HG03571 (cell line): ENCODE measurements at regions not wholly inside any gene's neighbourhood (a gene's known extent, or its start where the extent isn't known, plus 50 kb on each side); places are given as distances from the start of the nearest gene placed in this dataset.
A peak's percentile ranks its signal among the peaks of the same experiment; 100 is the strongest.
"Not testable (repeated sequence)": the region's sequence is repeated elsewhere in the genome, so short reads cannot be mapped to it uniquely, and the experiment has no call there.

ENCODE experiments used
- ATAC-seq: cut with Tn5 transposase; IDR thresholded peaks from one replicate; pipeline ENCODE4 v1.9.1; 2021; ENCODE audit not compliant: unreplicated experiment

DNA sequence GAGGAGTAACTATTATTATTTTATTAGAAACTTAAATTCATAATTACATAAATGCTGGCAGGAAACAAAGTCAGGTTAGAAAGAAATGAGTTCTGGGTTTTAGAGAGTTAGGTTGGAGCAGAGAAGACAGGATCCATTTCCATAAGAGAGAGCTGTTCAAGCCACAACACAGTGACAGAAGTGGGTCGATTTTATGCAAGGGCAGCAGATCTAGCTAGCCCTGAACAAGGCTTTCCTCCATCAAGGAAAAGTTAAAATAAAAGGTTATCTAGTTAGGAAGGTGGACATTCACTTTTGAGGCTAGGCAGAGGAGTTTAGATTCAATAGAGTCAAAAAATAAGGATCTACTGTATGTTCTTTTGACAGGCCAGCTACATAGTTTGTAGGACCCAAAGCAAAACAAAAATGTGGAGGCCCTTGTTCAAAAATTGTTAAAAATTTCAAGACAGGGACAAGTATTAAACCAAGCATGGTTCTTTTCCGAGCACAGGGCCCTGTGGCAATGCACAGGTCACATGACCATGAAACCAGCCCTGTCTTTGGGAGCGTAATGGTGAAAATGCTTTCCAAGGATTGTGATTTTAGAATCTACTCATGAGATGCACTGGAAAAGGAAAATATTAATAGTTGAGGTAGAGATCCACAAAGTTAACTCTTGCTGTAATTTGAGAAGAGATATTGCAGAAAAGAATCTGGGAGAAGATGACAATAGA is 91.2 kb upstream of the CREB1 start:
- ATAC-seq = no peak

- not testable (repeated sequence) for ATAC-seq
Observed at GRCh38 chr2:207439881-207440280, 89.9 kb upstream of the CREB1 start.

GRCh38 chr2:207444756-207445155 is 85.0 kb upstream of the CREB1 start:
- no peak for ATAC-seq

DNA sequence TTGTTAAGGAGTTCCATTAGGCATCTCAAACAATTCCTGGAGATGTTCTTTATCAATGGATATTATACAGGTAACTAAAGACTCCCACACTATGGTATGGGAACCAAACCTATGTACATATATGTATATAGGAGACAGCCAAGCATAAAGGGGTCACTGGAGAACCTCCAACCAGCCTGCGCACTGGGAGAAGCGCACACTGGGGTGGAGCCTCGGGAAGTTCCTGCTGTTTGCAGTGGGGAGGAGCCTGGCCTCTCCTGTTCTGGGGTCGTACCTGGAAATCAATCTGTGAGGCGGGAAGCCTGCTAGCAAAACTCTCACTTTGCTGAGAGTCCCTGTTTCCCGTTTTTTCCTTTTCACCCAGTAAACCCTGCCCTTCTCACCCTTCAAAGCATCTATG is 83.1 kb upstream of the CREB1 start:
- no peak for ATAC-seq

- ATAC-seq = no peak
Observed at GRCh38 chr2:207448006-207448405, 81.8 kb upstream of the CREB1 start.

DNA sequence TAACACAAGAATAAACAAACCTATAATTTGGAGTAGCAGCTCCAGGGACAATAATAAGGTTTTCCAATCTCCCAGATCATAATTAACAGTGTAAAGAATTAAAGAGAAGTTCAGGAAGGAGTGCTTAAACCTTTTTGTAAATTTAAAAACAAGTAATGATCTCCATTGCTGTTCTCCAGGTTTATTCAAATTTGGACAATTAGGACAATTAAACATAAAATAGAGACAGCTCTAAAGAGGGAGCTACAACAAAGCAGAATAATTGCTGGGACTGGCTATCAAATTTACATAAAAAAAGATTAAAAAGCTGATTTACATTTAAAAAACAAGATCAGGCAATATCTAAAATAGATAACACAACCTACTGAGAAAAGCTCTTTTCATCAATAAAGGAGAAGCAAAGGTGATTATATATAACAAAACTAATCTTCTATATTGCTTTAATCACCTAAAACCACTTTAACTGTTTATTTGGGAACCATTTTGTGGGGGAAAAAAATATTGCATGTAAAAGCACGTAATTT is 80.1 kb upstream of the CREB1 start:
- no peak for ATAC-seq

DNA sequence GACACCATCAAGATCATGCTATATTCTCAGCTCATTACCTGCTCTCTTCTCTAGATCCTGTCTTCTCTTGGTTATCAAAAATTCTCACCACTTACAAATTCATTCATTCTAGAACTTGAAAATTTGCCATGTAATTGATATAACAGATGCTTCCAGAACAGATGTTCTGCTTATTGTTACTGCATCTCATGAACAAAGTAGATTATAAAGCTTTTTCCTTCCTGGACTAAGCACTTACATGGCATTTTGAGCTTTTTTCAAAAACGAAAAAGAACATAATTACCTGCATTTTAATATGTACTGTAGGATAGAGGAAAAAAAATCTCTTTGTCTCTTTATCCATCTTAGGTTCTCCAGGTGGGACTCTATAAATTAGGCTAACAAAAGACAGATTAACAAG is 79.6 kb upstream of the CREB1 start:
- no peak for ATAC-seq

DNA sequence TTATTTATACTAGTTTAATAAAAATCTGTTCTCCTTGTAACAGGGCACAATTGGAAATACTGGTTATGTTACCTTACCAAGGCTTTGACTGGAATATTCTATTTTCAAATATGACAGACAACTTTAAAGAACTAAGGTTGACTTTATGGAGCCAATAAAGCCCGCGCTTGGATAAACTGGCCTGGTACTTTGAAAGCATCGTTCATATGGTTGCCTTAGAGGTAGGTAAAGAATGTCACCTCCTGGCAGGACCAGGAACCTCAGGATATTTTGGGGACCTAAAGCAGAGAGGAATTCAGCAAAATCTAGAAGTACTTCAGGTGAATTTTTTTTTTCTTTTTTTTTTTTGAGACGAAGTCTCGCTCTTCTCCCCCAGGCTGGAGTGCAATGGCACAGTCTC is 71.2 kb upstream of the CREB1 start:
- ATAC-seq = no peak

DNA sequence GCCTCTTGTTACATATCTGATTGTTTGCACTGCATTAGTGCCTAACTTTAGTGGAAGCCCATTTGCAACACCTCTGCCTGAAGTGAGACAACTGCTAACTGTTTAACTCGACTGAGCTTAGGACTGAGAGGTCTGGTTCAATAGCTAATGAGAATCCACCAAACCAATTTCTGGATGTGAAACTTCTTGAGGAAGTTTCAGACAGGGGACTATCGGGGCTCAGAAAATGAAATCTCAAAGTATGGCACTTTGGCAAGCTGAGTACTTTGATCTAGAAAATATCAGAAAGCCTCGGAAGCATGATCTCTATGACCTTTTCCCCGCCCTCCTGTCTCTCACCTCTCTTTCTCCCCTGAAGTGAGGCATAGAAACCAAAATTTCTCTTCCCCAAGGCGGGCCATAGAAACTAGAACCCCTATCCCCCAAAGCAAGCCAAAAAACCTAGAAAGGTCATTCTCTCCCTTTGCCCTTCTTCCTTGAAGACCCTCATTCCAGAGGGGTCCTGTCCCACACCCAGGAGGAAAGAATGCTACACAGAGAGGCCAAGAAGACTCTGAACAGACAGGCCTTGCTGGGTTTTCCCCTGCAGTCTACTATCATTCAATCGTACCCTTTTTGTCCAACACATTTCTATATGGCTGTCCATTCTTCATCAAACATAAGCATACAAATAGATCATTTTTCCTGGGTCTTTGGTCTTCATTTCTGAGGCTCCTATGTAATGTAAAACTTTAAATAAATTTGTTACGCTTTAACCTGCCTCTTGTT is 69.6 kb upstream of the CREB1 start:
- ATAC-seq = no peak

DNA sequence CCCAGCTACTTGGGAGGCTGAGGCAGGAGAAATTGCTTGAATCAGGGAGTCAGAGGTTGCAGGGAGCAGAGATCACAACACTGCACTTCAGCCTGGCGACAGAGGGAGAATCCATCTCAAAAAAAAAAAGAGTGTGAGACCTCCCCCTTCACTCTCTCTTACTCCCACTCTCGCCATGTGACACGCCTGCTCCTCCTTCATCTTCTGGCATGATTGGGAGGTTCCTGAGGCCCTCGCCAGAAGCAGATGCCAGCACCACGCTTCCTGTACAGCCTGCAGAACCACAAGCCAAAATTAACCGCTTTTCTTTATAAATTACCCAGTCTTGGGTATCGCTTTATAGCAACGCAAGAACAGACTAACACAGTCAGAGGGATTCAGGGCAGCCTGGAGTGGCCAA is 66.3 kb upstream of the CREB1 start:
- no peak for ATAC-seq

DNA sequence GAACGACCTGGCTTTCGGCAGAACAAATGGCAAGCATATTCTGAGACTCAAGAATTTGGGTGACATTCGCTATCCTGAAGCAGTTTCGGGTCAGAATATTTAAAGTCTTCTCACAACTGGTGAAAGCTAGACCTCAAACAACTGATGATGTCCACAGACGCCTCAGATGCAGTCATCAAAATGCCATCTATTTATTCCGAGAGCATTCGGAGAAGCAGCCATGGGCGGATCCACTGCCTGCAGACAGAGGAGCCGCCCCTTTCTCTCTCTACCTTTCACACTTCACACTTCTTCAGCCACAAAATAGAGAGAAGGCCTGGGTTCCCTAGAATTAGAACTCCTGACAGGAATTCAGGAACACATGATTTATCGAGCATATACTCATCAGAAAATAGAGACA is 65.8 kb upstream of the CREB1 start:
- no peak for ATAC-seq

GRCh38 chr2:207465894-207466293 is 63.9 kb upstream of the CREB1 start:
- no peak for ATAC-seq

- ATAC-seq = no peak
Observed at GRCh38 chr2:207467716-207468347, 61.9 kb upstream of the CREB1 start.

- ATAC-seq = no peak
Observed at GRCh38 chr2:207468488-207468887, 61.3 kb upstream of the CREB1 start.

- no peak for ATAC-seq
Observed at GRCh38 chr2:207469451-207469850, 60.3 kb upstream of the CREB1 start.

GRCh38 chr2:207469943-207470729 is 59.6 kb upstream of the CREB1 start:
- no peak for ATAC-seq

- no peak for ATAC-seq
Observed at GRCh38 chr2:207471261-207471660, 58.5 kb upstream of the CREB1 start.

DNA sequence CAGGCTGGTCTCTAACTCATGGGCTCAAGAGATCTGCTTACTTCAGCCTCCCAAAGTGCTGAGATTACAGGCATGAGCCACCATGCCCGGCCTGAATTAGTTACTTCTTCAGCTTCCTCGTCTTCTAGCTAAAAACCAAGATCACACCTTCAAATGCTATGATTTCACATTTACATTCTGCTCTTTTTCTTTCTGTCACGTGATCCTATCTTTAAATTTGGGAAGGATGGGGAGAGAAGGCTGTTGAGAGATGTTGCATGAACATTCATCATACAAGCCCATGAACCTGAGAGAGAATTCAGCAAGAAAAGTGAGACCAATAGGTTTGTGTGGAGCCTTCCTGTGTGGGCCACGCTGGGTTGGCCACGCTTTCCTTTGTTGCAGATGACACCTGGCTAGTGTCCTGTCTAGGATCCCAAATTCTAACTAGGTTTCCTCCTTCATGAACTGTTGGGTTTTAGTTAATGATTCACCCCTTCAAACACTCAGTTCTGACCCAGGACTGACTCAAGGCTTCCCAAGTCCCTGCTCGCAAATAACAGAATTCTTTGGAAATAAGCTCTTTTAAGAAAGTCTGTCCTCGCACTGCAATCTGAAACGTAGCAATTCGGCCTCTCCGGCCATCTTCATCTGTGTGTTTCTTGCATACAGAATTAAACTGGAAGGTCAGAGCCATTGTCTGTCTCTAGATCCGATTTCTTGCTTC is 57.3 kb upstream of the CREB1 start:
- ATAC-seq = no peak

GRCh38 chr2:207473049-207473930 is 56.5 kb upstream of the CREB1 start:
- peak; percentile 58 for ATAC-seq

GRCh38 chr2:207473931-207474235 is 55.9 kb upstream of the CREB1 start:
- no peak for ATAC-seq
